ENCODE measurements at regions not wholly inside any gene's neighbourhood (a gene's known extent, or its start where the extent isn't known, plus 50 kb on each side); places are given as distances from the start of the nearest gene placed in this dataset.
"Not testable (repeated sequence)": the region's sequence is repeated elsewhere in the genome, so short reads cannot be mapped to it uniquely, and the experiment has no call there.

DNA sequence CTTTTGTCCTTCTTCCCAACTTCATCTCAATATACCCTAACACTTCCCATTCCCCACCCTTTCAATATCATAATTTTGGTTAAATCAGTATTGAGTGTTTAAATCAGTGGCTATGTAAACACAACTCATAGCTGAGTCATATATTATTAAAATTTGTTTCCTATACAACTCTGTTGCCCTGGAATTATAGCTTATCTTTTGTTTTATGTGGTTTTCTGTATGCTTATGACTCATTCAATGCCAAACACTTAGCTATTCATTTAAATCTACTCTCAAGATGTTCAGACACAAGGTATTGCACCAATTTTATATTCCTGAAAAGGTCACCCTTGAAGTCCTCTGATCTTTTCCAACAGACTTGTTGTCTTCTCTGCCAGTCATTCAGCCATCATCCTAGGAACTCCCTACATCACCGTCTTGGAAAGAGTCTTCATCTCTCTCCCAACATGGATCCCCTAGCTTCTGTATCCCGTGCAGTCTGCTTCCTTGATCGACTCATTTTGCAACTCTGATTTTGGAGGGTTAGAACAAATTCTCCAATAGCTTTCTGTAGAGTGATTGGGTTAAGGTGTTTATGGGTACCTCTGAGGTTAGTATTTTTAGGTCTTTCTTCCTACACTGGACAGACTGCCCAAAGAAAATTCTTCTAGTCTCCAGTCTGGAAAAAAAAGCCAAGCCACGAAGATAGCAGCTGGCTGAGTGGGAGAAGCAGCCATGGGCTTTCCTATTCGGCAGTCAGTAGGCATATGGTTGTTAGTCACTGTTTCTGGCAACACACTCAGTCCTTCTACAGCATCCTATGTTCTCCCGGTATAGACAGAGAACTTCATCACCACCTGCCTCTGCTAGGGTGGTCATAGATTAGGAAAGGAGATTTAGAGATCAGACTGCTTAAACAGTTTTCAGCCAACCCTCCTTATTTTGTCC lies 102.1 kb downstream of the CRPPA start:
- no peak for FAIRE-seq

DNA sequence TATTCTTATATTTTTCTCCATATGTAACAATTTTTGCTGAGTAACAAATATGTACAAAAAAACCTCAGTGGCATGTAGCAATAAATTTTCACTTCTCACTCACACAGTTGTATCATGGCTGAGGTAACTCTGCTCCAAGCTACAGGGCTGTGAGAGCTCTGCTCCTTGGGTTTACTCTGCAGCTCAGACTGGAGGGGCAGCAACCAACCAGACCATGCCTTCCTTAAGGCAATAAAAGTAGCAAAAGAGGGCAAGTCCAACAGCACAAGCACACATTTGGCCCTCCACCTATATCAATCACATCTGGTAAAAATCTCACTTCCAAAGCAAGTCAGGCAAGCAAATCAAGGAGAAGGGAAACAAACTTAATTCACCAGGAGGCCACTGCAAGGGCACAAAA lies 102.9 kb downstream of the CRPPA start:
- no peak for FAIRE-seq

DNA sequence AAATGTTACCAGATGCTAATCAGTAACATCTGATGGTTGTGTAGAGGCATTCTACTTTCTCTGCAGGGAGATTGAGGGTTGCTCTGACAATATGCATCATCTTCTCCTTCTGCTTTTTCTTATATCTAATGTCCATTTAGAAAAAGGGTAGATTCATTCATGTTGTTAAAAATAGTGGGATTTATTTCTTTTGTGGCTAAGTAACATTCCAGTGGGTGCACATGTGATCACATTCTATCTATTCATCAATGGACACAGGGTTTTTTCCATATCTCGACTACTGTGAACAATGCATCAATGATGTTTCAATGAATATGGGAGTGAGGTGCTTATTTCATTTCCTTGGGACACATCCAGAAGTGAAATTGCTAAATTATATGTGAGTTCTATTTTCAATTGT lies 103.9 kb downstream of the CRPPA start:
- no peak for FAIRE-seq

GRCh38 chr7:16315280-16315679 lies 106.1 kb downstream of the CRPPA start:
- FAIRE-seq, result no peak

GRCh38 chr7:16309129-16309528 lies 112.2 kb downstream of the CRPPA start:
- no peak for FAIRE-seq

DNA sequence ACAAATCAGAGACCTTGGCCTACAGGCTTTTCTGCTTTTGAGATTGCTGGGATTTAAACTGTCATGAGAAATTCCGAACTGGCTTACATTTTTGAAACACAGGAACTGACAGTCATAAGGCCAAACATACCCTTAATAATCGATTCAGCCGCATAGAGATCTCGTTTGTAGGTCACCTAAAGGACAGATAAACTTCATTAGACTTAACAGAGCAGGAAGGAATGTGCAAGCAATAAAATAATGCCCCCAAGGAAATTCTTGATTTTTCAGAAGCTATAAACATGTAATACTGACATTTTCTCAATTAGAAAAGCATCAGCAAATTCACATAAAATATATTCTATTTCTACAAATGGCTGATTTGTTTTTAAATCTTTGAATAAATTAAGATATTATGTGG lies 120.0 kb downstream of the CRPPA start:
- no peak for FAIRE-seq

GRCh38 chr7:16300361-16300895 lies 120.9 kb downstream of the CRPPA start:
- FAIRE-seq, result no peak

- FAIRE-seq, result no peak
These were observed 121.5 kb downstream of the CRPPA start for GRCh38 chr7:16299853-16300252.

DNA sequence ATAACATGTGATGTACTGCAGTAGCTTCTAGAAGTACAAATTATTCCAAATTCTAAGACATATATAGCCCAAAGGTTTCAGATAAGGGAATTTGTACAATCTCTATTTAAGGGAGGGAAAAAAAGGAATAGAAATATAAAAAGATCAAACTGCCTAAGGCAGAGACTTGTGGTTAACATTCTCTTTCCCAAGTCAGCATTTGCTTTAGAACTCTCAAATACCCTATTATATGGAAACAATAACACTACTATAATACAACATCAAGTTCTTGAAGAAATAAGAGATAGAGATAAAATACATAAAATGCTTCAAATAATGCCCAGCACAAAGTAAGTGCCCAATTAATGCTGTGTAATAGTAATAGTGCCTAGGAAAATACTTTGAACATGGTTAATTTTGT lies 123.1 kb downstream of the CRPPA start:
- FAIRE-seq, result no peak

GRCh38 chr7:16295558-16295957 lies 125.8 kb downstream of the CRPPA start:
- FAIRE-seq, result no peak

DNA sequence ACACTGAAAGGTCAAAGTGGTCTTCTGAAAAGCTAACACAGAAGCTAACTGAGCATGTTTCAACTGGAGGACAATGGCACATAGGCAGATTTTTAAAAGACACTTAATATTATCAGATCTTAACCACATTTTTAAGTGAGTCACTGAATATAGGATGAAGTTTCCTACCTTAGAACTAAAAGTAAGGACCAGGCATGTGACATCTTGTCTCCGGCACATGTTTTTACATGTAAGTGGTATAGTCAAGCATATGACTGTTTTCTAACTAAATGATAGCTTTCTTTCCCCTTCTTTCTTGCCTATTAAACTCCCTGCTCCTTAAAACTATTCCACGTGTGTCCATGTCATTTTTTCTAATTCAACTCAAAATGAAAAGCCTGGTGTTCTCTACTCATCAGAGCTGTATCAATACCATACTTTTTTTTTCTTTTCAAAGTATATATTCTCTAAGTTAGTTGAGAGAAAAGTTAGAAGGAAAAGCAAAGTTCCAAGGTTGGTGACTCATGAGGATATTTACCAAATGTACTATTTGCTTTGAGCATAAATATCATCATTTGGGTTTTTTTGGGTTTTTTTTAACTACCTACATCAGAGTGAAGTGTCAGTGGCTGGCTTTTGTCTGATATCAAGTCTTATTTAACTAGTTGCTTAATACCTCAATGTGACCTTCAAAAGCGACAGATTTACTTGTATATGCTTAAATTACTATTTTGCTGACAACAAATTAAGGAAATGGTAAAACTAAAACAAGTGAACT lies 127.5 kb downstream of the CRPPA start:
- FAIRE-seq, result no peak

DNA sequence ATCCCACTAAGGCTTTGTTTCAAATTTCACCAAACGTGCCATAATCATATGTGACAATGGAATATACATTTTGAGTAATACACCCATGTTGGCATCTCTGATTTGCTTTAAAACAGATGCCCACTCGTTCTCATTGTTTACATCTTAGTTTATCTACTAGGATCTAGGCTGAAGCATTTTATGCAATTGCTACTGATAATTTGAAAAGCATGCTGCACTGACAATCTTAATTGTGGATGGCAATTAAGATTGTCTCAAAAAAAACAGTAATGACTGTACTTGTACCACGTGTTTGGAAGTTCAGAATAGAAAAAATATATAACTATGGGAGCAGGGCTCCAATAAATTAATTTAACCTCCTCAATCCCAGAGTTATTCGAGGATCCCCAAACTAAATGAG lies 136.8 kb downstream of the CRPPA start:
- FAIRE-seq, result no peak

- FAIRE-seq, result no peak
These were observed 143.1 kb downstream of the CRPPA start for GRCh38 chr7:16278167-16278787.

DNA sequence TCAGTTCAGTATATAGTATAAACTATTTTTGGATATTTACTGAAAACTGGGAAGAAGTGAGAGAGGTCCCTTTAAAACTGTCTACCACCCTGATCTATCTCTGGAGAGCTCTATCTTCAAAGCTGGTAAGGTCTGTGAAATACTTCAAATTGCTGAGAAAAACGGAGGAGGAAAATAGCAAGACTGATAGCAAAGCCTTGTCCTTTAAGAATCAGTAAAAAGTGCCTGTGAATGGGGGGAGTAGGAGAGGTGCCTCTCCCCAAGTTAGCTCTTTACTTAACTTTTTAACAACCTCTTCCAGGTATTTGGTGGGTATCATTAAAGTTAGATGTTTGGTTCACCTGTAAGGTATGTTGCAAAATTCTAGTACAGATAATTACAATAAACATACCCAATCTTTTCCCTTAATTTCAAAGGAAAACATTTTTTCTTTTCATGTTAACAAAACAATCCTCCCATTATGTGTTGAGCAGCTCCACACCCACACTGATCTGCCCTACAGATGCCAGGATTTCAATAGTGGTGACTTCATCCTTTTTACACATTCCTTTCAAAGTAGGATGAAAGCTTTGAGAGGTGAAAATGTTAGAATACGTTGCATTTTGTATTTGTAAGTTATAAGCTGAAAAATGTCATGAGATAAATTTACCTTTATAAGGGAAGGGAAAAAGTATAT lies 149.2 kb downstream of the CRPPA start:
- no peak for FAIRE-seq

DNA sequence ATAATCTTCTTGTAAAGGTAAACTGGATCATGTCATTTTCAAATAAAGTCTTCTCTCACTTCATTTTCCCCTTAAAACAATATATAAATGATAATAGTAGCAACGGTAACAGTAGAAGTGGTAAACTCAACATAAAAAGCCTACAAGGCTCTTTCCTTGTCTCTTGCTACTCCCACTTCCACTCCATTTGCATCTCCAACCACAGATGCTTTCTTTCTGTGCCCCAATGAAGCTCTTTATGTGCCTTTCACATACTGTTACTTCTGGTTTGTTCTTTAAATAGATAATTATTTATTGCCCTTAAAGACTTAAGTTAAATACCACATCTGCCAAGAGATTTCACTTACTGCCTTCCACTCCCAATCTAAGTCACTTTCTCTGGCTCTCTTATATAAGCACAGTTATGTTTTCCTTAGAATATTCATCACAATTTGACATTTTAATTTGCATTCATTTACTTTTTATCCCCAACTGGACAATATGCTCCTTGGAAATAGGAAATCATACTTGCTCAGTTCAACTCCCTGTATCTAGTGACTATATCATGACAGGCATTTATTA lies 149.9 kb downstream of the CRPPA start:
- FAIRE-seq, result no peak

- no peak for FAIRE-seq
These were observed 150.5 kb downstream of the CRPPA start for GRCh38 chr7:16270844-16271243.

DNA sequence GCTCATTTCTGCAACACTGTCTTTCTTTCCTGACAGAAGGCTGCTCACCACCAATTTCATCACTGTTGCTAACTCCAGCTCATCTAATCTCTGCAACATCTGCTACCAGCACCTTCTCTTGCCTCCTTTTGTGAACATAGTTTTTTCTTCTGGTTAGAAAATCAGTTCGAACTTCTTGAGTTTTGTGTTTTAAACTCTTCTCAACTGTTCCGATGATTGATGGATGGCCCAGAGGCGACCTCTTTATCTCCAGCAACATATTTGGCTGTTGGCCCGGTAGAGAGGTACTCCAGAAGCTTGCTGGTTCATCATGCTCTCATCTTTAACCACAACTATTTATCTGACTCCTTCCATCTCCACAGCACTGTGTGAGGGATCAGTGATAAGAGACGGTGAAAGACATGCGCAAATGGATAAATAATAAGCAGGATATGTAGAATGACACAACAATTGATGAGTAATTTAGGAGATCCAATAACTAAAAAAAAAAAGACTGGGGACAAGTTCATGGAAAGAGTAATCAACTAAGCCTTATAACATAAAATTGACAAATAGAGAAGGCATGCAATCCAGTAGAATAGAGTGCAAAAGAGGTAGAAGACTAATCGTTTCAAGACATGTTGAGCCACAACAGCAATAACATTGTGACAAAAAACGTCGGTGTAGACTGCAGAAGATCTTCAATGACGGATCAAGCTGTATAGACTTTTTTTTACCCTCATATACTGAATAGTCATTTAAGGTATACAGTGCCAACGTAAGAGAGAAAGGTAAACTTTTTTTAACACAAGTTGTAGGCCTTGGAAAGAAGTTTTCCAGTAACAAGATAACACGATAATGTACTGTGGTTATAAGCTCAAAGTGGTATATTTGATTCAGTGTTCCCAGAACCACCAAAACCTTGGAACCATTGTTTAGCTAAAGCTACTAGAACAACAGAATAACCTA lies 152.2 kb downstream of the CRPPA start:
- FAIRE-seq, result no peak

GRCh38 chr7:16267953-16268820 lies 153.2 kb downstream of the CRPPA start:
- FAIRE-seq, result no peak

DNA sequence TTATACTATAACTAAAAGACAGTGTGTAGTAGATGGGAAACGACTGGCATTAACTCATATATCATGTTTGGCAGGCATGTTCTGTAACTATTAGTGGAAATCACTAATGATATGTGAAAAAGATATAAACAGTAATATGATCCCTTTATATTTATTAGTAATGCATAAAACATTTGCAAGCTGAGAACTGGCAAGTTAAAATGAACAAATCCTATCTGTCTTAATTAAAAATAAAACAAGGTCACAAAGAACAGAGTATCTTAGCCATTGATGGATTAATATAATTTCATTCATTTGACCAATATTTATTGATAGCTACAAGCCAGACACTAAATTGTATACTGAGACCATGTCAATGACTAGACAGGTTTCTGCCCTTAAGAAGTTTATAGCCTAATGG lies 154.5 kb downstream of the CRPPA start:
- FAIRE-seq, result no peak

DNA sequence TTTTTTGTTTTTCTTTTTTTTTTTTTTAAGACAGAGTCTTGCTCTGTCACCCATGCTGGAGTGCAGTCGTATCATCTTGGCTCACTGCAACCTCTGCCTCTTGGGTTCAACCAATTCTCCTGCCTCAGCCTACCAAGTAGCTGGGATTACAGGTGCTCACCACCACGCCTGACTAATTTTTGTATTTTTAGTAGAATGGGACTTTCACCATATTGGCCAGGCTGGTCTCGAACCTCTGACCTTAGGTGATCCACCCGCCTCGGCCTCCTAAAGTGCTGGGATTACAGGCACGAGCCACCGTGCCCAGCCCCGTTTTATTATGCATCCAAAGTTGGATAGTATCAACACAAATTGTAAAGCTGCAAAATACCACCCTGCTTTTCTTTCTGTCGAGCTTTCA lies 154.9 kb downstream of the CRPPA start:
- FAIRE-seq, result not testable (repeated sequence)
